ENCODE measurements at regions not wholly inside any gene's neighbourhood (a gene's known extent, or its start where the extent isn't known, plus 50 kb on each side); places are given as distances from the start of the nearest gene placed in this dataset.

DNA sequence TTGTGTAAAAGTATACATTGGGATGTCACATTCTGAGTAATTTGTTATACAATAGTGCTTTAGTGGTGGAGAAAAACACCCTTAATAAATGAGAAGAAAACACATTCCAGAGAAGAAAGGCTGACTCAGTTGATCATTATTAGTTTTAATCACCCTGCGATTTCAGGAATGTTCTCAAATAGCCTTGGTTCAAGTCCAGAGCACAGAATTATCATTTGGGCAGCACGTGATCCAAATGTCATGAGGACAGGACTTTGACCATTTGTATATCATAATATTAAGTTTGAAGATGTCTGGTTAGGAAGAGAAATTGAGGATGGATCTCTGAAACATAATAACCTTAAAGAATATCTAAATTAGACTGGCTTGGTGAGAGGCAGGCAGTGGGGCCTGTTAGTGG lies 1434.3 kb upstream of the TENM3 start:
- Mint-ChIP-seq H3K27me3 (ENCODE audit: unreplicated experiment) (no peaks in the 10 kb centered on the region), H3K4me3 (ENCODE audit: unreplicated experiment) (no peak overlapping the region), H3K36me3 (ENCODE audit: low read depth, unreplicated experiment) (no peaks in the 10 kb centered on the region), H3K9me3 (ENCODE audit: unreplicated experiment) (no peaks in the 10 kb centered on the region), H3K4me1 (ENCODE audit: unreplicated experiment) (peaks cover 3% of the 10 kb centered on the region), H3K27ac (ENCODE audit: unreplicated experiment) (no peak overlapping the region)
- no peak for DNase-seq (ENCODE audit: low spot score)
- TF ChIP-seq, protein P1, sequence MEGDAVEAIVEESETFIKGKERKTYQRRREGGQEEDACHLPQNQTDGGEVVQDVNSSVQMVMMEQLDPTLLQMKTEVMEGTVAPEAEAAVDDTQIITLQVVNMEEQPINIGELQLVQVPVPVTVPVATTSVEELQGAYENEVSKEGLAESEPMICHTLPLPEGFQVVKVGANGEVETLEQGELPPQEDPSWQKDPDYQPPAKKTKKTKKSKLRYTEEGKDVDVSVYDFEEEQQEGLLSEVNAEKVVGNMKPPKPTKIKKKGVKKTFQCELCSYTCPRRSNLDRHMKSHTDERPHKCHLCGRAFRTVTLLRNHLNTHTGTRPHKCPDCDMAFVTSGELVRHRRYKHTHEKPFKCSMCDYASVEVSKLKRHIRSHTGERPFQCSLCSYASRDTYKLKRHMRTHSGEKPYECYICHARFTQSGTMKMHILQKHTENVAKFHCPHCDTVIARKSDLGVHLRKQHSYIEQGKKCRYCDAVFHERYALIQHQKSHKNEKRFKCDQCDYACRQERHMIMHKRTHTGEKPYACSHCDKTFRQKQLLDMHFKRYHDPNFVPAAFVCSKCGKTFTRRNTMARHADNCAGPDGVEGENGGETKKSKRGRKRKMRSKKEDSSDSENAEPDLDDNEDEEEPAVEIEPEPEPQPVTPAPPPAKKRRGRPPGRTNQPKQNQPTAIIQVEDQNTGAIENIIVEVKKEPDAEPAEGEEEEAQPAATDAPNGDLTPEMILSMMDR (IDR thresholded peaks at IDR 0.05; ENCODE audit: unreplicated experiment) = no peak

GRCh38 chr4:180809439-180809838 lies 1433.8 kb upstream of the TENM3 start:
- Mint-ChIP-seq H3K27ac (ENCODE audit: unreplicated experiment) (no peak overlapping the region), H3K36me3 (ENCODE audit: low read depth, unreplicated experiment) (no peaks in the 10 kb centered on the region), H3K4me1 (ENCODE audit: unreplicated experiment) (peaks cover 3% of the 10 kb centered on the region), H3K4me3 (ENCODE audit: unreplicated experiment) (no peak overlapping the region), H3K9me3 (ENCODE audit: unreplicated experiment) (no peaks in the 10 kb centered on the region), H3K27me3 (ENCODE audit: unreplicated experiment) (no peaks in the 10 kb centered on the region)
- TF ChIP-seq, protein P1 (IDR thresholded peaks at IDR 0.05; ENCODE audit: unreplicated experiment) = no peak
- DNase-seq (ENCODE audit: low spot score) = no peak

DNA sequence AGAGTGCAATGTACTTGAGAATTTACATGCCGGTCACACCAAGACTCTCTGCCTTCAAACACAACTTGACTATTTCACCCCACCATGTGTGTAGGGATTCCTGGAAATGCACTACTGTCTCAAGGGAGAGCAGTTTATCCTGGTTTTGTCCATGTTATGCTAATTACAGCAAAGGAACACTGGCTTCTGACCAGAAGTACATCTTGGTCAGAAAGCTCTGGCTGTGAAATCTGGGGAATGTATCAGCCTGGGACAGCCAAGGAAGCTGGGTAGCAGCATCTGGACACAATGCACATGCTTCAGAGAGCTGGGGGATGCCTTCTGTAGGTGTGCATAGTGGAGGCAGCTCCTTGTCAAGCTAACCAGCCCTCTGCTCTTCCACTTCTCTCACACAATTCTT lies 1432.6 kb upstream of the TENM3 start:
- Mint-ChIP-seq H3K36me3 (ENCODE audit: low read depth, unreplicated experiment) (no peaks in the 10 kb centered on the region), H3K4me3 (ENCODE audit: unreplicated experiment) (no peak overlapping the region), H3K9me3 (ENCODE audit: unreplicated experiment) (no peaks in the 10 kb centered on the region), H3K27ac (ENCODE audit: unreplicated experiment) (no peak overlapping the region), H3K27me3 (ENCODE audit: unreplicated experiment) (no peaks in the 10 kb centered on the region), H3K4me1 (ENCODE audit: unreplicated experiment) (peaks cover 5% of the 10 kb centered on the region)
- TF ChIP-seq, protein P1 (IDR thresholded peaks at IDR 0.05; ENCODE audit: unreplicated experiment) = no peak
- no peak for DNase-seq (ENCODE audit: low spot score)

- Mint-ChIP-seq H3K4me3 (ENCODE audit: unreplicated experiment) (no peak overlapping the region), H3K9me3 (ENCODE audit: unreplicated experiment) (no peaks in the 10 kb centered on the region), H3K36me3 (ENCODE audit: low read depth, unreplicated experiment) (no peaks in the 10 kb centered on the region), H3K27ac (ENCODE audit: unreplicated experiment) (no peak overlapping the region), H3K27me3 (ENCODE audit: unreplicated experiment) (no peaks in the 10 kb centered on the region), H3K4me1 (ENCODE audit: unreplicated experiment) (peaks cover 15% of the 10 kb centered on the region)
- TF ChIP-seq, protein P1 (IDR thresholded peaks at IDR 0.05; ENCODE audit: unreplicated experiment) = no peak
- no peak for DNase-seq (ENCODE audit: low spot score)
These were observed 1431.6 kb upstream of the TENM3 start for GRCh38 chr4:180811556-180811955.

GRCh38 chr4:180812783-180813182 lies 1430.4 kb upstream of the TENM3 start:
- H3K9me3 Mint-ChIP-seq (ENCODE audit: unreplicated experiment) = no peaks in the 10 kb centered on the region
- H3K36me3 Mint-ChIP-seq (ENCODE audit: low read depth, unreplicated experiment) = peaks cover 5% of the 10 kb centered on the region
- TF ChIP-seq, protein P1 (IDR thresholded peaks at IDR 0.05; ENCODE audit: unreplicated experiment) = no peak
- no peak overlapping the region for H3K27ac Mint-ChIP-seq (ENCODE audit: unreplicated experiment)
- peaks cover 27% of the 10 kb centered on the region for H3K4me1 Mint-ChIP-seq (ENCODE audit: unreplicated experiment)
- peaks cover 3% of the 10 kb centered on the region for H3K27me3 Mint-ChIP-seq (ENCODE audit: unreplicated experiment)
- no peak for DNase-seq (ENCODE audit: low spot score)
- no peak overlapping the region for H3K4me3 Mint-ChIP-seq (ENCODE audit: unreplicated experiment)

All from endothelial cell (in vitro differentiated cells).